IPS DF 6.9 (cell line): ENCODE measurements at regions not wholly inside any gene's neighbourhood (a gene's known extent, or its start where the extent isn't known, plus 50 kb on each side); places are given as distances from the start of the nearest gene placed in this dataset.

ENCODE experiments used
- DNase-seq: peaks from one replicate; pipeline ENCODE4 v3.0.0-alpha.2; 2013; ENCODE audit warnings: low read depth, low spot score
- H3K27ac ChIP-seq: one replicate; pipeline ENCODE4 v1.5.1; 2013; ENCODE audit warnings: low read length, control low read depth
- H3K27me3 ChIP-seq: 2 replicates; pipeline ENCODE4 v1.6.1; 2013; ENCODE audit warnings: mild to moderate bottlenecking, low read length; ENCODE audit not compliant: control insufficient read depth, insufficient read depth
- H3K36me3 ChIP-seq: 2 replicates; pipeline ENCODE4 v1.6.1; 2013; ENCODE audit warnings: low read length; ENCODE audit not compliant: control insufficient read depth, insufficient read depth
- H3K4me1 ChIP-seq: 2 replicates; pipeline ENCODE4 v1.6.1; 2013; ENCODE audit warnings: low read length; ENCODE audit not compliant: control insufficient read depth, insufficient read depth
- H3K4me3 ChIP-seq: 2 replicates; pipeline ENCODE4 v1.5.1; 2013; ENCODE audit warnings: mild to moderate bottlenecking, low read length
- H3K9me3 ChIP-seq: 2 replicates; pipeline ENCODE4 v1.6.1; 2013; ENCODE audit warnings: low read length, inconsistent platforms; ENCODE audit not compliant: control insufficient read depth, insufficient read depth
- WGBS: extraction: QIAGEN DNeasy Blood & Tissue Kit; methylation state at CpG from one replicate; pipeline ENCODE4 v1.1.7; 2013; ENCODE audit warnings: mixed read lengths, missing lambda C conversion rate; ENCODE audit not compliant: insufficient read length, insufficient coverage; 5-methylcytosine and 5-hydroxymethylcytosine counted together

DNA sequence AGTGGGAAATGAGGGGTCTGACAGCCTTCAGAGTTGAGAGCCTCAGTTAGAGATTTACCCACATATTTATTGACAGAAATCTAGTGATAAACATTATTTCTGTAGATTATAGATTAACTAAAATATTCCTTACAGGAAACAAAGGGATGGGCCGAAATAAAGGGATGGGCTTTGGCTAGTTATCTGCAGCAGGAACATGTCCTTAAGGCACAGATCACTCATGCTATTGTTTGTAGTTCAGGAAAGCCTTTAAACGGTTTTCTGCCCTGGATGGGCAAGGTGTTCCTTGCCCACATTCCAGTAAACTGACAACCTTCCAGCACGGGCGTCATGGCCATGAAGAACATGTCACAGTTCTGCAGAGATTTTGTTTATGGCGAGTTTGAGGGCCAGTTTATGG lies 154.8 kb upstream of the TOM1L1 start:
- no CpG with 5 or more reads among the region's 5 CpGs for WGBS

DNA sequence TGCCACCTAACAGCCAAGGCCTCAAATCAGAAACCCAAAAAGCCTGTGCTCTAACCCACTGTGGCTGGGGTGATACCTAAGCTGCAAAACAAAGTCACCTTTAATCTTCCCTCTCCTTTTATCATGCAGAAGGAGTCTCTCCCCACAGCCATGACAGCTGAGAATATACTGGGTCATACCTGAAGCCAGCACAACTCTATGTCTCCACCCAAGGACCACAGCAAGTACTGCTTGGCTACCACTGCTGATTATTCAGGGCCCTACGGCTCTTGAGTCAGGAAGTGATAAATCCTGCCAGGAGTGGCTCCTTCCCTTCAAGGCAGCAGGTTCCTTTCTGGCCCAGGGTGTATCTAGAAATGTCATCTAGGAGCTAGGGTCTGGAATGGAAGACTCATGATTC lies 151.5 kb upstream of the TOM1L1 start:
- Histone ChIP-seq H3K27ac (no peak overlapping the region), H3K36me3 (no peaks in the 10 kb centered on the region), H3K4me1 (no peaks in the 10 kb centered on the region), H3K9me3 (no peaks in the 10 kb centered on the region; the same call in 1 of the 2 replicates), H3K27me3 (no peaks in the 10 kb centered on the region), H3K4me3 (no peak overlapping the region)
- DNase-seq = peak; percentile 18
- WGBS = no CpG with 5 or more reads among the region's 1 CpG

More for the DNA sequence above, 154.8 kb upstream of the TOM1L1 start:
- Histone ChIP-seq H3K4me1 (no peaks in the 10 kb centered on the region), H3K27ac (no peak overlapping the region), H3K4me3 (no peak overlapping the region), H3K36me3 (no peaks in the 10 kb centered on the region), H3K9me3 (no peaks in the 10 kb centered on the region; the same call in 1 of the 2 replicates), H3K27me3 (no peaks in the 10 kb centered on the region)
- DNase-seq = no peak

DNA sequence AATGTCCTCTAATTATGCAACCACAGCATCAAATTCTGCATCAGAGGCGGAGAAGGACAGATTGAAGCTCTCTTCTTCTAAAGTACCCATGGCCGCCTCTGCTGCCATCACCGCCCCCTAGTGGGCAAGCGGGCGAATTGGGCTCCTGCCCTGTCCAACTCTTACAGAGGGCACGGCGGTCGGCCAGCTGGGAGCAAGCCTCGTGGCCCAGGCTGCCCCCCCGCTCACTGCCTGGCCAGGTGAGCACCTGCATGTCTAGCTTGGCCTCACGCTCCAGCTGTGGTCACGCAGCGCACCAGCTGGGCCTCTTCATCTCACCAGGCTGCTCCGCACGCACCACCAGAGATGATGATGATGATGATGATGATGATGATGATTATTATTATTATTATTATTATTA lies 146.1 kb upstream of the TOM1L1 start:
- Histone ChIP-seq H3K27ac (no peak overlapping the region), H3K36me3 (no peaks in the 10 kb centered on the region), H3K27me3 (no peaks in the 10 kb centered on the region), H3K9me3 (no peaks in the 10 kb centered on the region), H3K4me3 (no peak overlapping the region), H3K4me1 (no peaks in the 10 kb centered on the region)
- DNase-seq = no peak
- WGBS = no CpG with 5 or more reads among the region's 15 CpGs

GRCh38 chr17:54760836-54761235 lies 139.8 kb upstream of the TOM1L1 start:
- Histone ChIP-seq H3K4me1 (no peaks in the 10 kb centered on the region), H3K27ac (no peak overlapping the region), H3K27me3 (no peaks in the 10 kb centered on the region; the same call in 1 of the 2 replicates), H3K9me3 (no peaks in the 10 kb centered on the region), H3K36me3 (no peaks in the 10 kb centered on the region), H3K4me3 (no peak overlapping the region)
- no peak for DNase-seq
- no CpG with 5 or more reads among the region's 3 CpGs for WGBS

- no peaks in the 10 kb centered on the region for H3K4me1 ChIP-seq
- WGBS = no CpG with 5 or more reads among the region's 2 CpGs
- H3K9me3 ChIP-seq = no peaks in the 10 kb centered on the region
- DNase-seq = no peak
- no peak overlapping the region for H3K4me3 ChIP-seq
- H3K27ac ChIP-seq = no peak overlapping the region
- no peaks in the 10 kb centered on the region for H3K36me3 ChIP-seq
- no peaks in the 10 kb centered on the region for H3K27me3 ChIP-seq
Observed at GRCh38 chr17:54770836-54771235, 129.8 kb upstream of the TOM1L1 start.

GRCh38 chr17:54771409-54771915 lies 129.2 kb upstream of the TOM1L1 start:
- H3K27me3 ChIP-seq = no peaks in the 10 kb centered on the region
- H3K9me3 ChIP-seq = no peaks in the 10 kb centered on the region
- no peak overlapping the region for H3K4me3 ChIP-seq
- WGBS = no CpG with 5 or more reads among the region's 1 CpG
- DNase-seq = no peak
- H3K27ac ChIP-seq = no peak overlapping the region
- no peaks in the 10 kb centered on the region for H3K36me3 ChIP-seq
- no peaks in the 10 kb centered on the region for H3K4me1 ChIP-seq

DNA sequence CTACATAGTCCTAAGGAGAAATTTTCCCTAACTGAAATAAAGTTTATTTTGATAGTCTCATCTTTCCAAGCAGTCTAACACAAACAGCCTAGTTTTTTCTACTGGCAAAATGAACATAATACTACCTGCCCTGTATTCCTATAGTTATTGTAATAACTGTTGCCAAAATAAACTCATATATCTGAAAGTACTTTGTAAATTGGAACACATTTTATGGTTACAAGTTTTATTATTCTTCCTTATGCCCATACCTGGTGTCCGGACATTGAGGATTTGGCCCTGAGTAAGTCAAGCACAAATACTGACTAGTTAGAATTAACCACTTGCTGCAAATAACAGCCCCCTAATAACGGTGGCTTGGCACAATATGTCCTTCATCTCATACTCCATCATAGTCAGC lies 120.4 kb upstream of the TOM1L1 start:
- no peaks in the 10 kb centered on the region for H3K36me3 ChIP-seq
- H3K9me3 ChIP-seq = no peaks in the 10 kb centered on the region
- no peak overlapping the region for H3K4me3 ChIP-seq
- DNase-seq = no peak
- no peaks in the 10 kb centered on the region for H3K27me3 ChIP-seq
- H3K27ac ChIP-seq = no peak overlapping the region
- WGBS = no CpG with 5 or more reads among the region's 2 CpGs
- H3K4me1 ChIP-seq = no peaks in the 10 kb centered on the region

DNA sequence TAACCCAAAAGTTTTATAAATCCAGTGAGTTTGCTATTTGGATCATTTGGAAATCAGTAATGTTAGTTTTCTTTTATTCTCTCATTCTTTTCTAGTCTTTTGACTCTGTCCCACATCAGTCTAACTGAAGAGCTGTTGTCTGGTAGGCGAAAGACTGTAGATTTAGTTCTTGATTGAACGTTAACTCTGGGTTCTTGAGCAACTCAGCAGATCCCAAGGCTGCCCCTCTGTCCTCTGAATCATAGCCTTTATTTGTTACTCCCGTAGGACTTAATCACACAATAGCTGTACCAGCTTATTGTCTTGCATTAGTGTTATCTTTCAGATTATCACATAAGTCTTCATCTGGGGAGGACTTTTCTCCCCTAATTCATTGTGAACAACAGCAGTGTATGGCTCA lies 119.3 kb upstream of the TOM1L1 start:
- H3K4me3 ChIP-seq = no peak overlapping the region
- DNase-seq = no peak
- H3K27ac ChIP-seq = no peak overlapping the region
- no CpG with 5 or more reads among the region's 3 CpGs for WGBS
- no peaks in the 10 kb centered on the region for H3K36me3 ChIP-seq
- H3K4me1 ChIP-seq = no peaks in the 10 kb centered on the region
- H3K27me3 ChIP-seq = no peaks in the 10 kb centered on the region
- H3K9me3 ChIP-seq = no peaks in the 10 kb centered on the region

DNA sequence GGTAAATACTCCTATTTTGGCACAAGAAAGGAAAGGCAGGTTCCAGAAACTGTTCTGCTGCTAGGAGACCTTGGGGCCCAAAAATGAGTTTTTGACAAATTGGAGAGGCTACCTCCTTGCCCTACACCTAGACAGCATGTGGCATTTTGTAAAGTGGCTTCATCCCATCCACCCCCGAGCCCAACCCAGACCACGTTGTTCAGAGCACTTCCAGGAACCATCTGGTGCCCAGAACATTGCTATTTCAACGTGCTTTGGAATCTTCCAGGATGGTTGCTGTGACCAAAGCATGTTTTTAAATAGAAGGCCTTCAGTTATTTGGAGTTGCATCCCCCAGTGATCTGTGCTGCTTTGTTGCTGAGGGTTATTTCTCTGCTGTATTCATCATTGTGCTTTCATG lies 116.3 kb upstream of the TOM1L1 start:
- H3K36me3 ChIP-seq = no peaks in the 10 kb centered on the region
- H3K27ac ChIP-seq = no peak overlapping the region
- WGBS = no CpG with 5 or more reads among the region's 3 CpGs
- no peak for DNase-seq
- no peaks in the 10 kb centered on the region for H3K4me1 ChIP-seq
- no peaks in the 10 kb centered on the region for H3K9me3 ChIP-seq
- H3K27me3 ChIP-seq = no peaks in the 10 kb centered on the region
- no peak overlapping the region for H3K4me3 ChIP-seq

GRCh38 chr17:54785643-54786268 lies 114.9 kb upstream of the TOM1L1 start:
- H3K4me3 ChIP-seq = no peak overlapping the region
- DNase-seq = no peak
- no peaks in the 10 kb centered on the region for H3K9me3 ChIP-seq
- WGBS = no CpG with 5 or more reads among the region's 8 CpGs
- no peaks in the 10 kb centered on the region for H3K27me3 ChIP-seq
- H3K4me1 ChIP-seq = no peaks in the 10 kb centered on the region
- no peak overlapping the region for H3K27ac ChIP-seq
- no peaks in the 10 kb centered on the region for H3K36me3 ChIP-seq
